Neuronal stem cell (in vitro differentiated cells): ENCODE measurements at regions not wholly inside any gene's neighbourhood (a gene's known extent, or its start where the extent isn't known, plus 50 kb on each side); places are given as distances from the start of the nearest gene placed in this dataset.

ENCODE experiments used
- DNase-seq: peaks from one replicate; pipeline ENCODE4 v3.0.0-alpha.2; 2013; ENCODE audit warnings: low spot score
- H2AFZ ChIP-seq: one replicate; pipeline ENCODE4 v1.6.1; 2013; ENCODE audit warnings: mild to moderate bottlenecking, low read length, inconsistent platforms
- H2AK5ac ChIP-seq: 2 replicates; pipeline ENCODE4 v1.6.1; 2013; ENCODE audit warnings: low read depth, mild to moderate bottlenecking, inconsistent platforms, low read length, moderate library complexity, mixed read lengths
- H2BK120ac ChIP-seq: 2 replicates; pipeline ENCODE4 v1.6.1; 2013; ENCODE audit warnings: low read depth, mild to moderate bottlenecking, inconsistent platforms, low read length, moderate library complexity, mixed read lengths
- H2BK12ac ChIP-seq: one replicate; pipeline ENCODE4 v1.6.1; 2013; ENCODE audit warnings: low read length, inconsistent platforms
- H2BK15ac ChIP-seq: 2 replicates; pipeline ENCODE4 v1.6.1; 2013; ENCODE audit warnings: mild to moderate bottlenecking, low read length, inconsistent platforms, mixed read lengths
- H2BK5ac ChIP-seq: one replicate; pipeline ENCODE4 v1.6.1; 2013; ENCODE audit warnings: inconsistent platforms, mild to moderate bottlenecking, low read length, moderate library complexity
- H3K14ac ChIP-seq: one replicate; pipeline ENCODE4 v1.6.1; 2013; ENCODE audit warnings: low read length, inconsistent platforms
- H3K18ac ChIP-seq: 2 replicates; pipeline ENCODE4 v1.6.1; 2013; ENCODE audit warnings: low read length, inconsistent platforms
- H3K23ac ChIP-seq: 2 replicates; pipeline ENCODE4 v1.6.1; 2013; ENCODE audit warnings: low read depth, mild to moderate bottlenecking, mixed read lengths, low read length, inconsistent platforms; ENCODE audit not compliant: poor library complexity
- H3K27ac ChIP-seq: replicated peaks from 3 replicates; pipeline ENCODE4 v1.5.1; 2013; ENCODE audit warnings: low read length, inconsistent platforms
- H3K27me3 ChIP-seq, 3 experiments: 2 replicates each; pipeline ENCODE4 v1.6.1; 2013; ENCODE audit warnings: low read length in 3 of 3, mild to moderate bottlenecking in 2 of 3, inconsistent platforms in 1 of 3, low read depth in 1 of 3, mixed read lengths in 1 of 3, moderate library complexity in 1 of 3; ENCODE audit not compliant: control insufficient read depth in 3 of 3, insufficient read depth in 3 of 3
- H3K36me3 ChIP-seq, 2 donors: replicated peaks in 1 of 2; 2 replicates each; pipeline ENCODE4 v1.6.1; 2013; ENCODE audit warnings: low read length in 2 of 2; ENCODE audit not compliant: control insufficient read depth in 2 of 2, insufficient read depth in 2 of 2
- H3K4ac ChIP-seq: 2 replicates; pipeline ENCODE4 v1.6.1; 2013; ENCODE audit warnings: inconsistent platforms, mild to moderate bottlenecking, low read length, moderate library complexity
- H3K4me1 ChIP-seq, 2 donors: 1 replicate in 1 of 2; 2 replicates in 1 of 2; pipeline ENCODE4 v1.6.1; 2013; ENCODE audit warnings: low read length in 2 of 2, low read depth in 1 of 2; ENCODE audit not compliant: control insufficient read depth in 2 of 2, insufficient read depth in 1 of 2
- H3K4me2 ChIP-seq: one replicate; pipeline ENCODE4 v1.6.1; 2013; ENCODE audit warnings: mild to moderate bottlenecking, low read length, inconsistent platforms; ENCODE audit not compliant: insufficient read depth, poor library complexity, severe bottlenecking
- H3K4me3 ChIP-seq, 2 donors: 2 replicates each; pipeline ENCODE4 v1.5.1; 2013; ENCODE audit warnings: low read length in 2 of 2, mild to moderate bottlenecking in 2 of 2, inconsistent platforms in 1 of 2, moderate library complexity in 1 of 2
- H3K79me1 ChIP-seq: one replicate; pipeline ENCODE4 v1.6.1; 2013; ENCODE audit warnings: low read depth, mild to moderate bottlenecking, inconsistent platforms, low read length, moderate library complexity
- H3K9ac ChIP-seq: one replicate; pipeline ENCODE4 v1.6.1; 2013; ENCODE audit warnings: mild to moderate bottlenecking, low read depth, low read length, inconsistent platforms; ENCODE audit not compliant: poor library complexity
- H3K9me3 ChIP-seq, 2 donors: replicated peaks in 1 of 2; 2 replicates each; pipeline versions ENCODE3 to v1.6.1; 2013; ENCODE audit warnings: low read length in 2 of 2, mild to moderate bottlenecking in 2 of 2, inconsistent platforms in 1 of 2, low read depth in 1 of 2, mixed read lengths in 1 of 2, moderate library complexity in 1 of 2; ENCODE audit not compliant: control insufficient read depth in 2 of 2, insufficient read depth in 1 of 2
- H4K8ac ChIP-seq: one replicate; pipeline ENCODE4 v1.6.1; 2013; ENCODE audit warnings: low read depth, mild to moderate bottlenecking, inconsistent platforms, low read length, moderate library complexity
- H4K91ac ChIP-seq: one replicate; pipeline ENCODE4 v1.6.1; 2013; ENCODE audit warnings: low read length, low read depth, mild to moderate bottlenecking, inconsistent platforms; ENCODE audit not compliant: poor library complexity
- WGBS, 2 donors: extraction: QIAGEN DNeasy Blood & Tissue Kit; methylation state at CpG; one replicate each; pipeline ENCODE4 v1.1.7; 2013; ENCODE audit warnings: missing lambda C conversion rate in 2 of 2, mixed read lengths in 1 of 2; ENCODE audit not compliant: insufficient read length in 2 of 2, insufficient replicate concordance in 1 of 2; ENCODE audit errors: extremely low coverage in 2 of 2; 5-methylcytosine and 5-hydroxymethylcytosine counted together

GRCh38 chr1:194295685-194296084 lies 1109.3 kb upstream of the B3GALT2 start:
- Histone ChIP-seq H3K79me1 (no peaks in the 10 kb centered on the region), H3K36me3 (no peaks in the 10 kb centered on the region), H3K27me3 (no peaks in the 10 kb centered on the region), H3K4ac (no peak overlapping the region), H2BK15ac (no peak overlapping the region), H2AFZ (peak overlapping the region; percentile 20), H2BK12ac (no peak overlapping the region), H3K27ac (no peak overlapping the region), H2AK5ac (no peak overlapping the region), H3K9me3 (no peaks in the 10 kb centered on the region), H2BK5ac (no peak overlapping the region), H4K8ac (no peak overlapping the region), H3K4me1 (no peaks in the 10 kb centered on the region), H3K23ac (no peak overlapping the region), H3K18ac (no peak overlapping the region), H3K9ac (no peak overlapping the region), H3K4me3 (no peak overlapping the region), H2BK120ac (no peak overlapping the region), H3K14ac (no peak overlapping the region), H4K91ac (no peak overlapping the region), H3K4me2 (no peak overlapping the region)
- DNase-seq = peak; percentile 35
- no CpG with 5 or more reads among the region's 1 CpG for WGBS, 2 donors

GRCh38 chr1:194293851-194294405 lies 1107.5 kb upstream of the B3GALT2 start:
- no CpG with 5 or more reads among the region's 1 CpG for WGBS, 2 donors
- H3K27me3 ChIP-seq = no peaks in the 10 kb centered on the region
- H3K14ac ChIP-seq = no peak overlapping the region

GRCh38 chr1:194292966-194293365 lies 1106.6 kb upstream of the B3GALT2 start:
- no peaks in the 10 kb centered on the region for H3K27me3 ChIP-seq
- H3K4me3 ChIP-seq = no peak overlapping the region
- H4K8ac ChIP-seq = no peak overlapping the region
- H3K18ac ChIP-seq = no peak overlapping the region
- H3K4ac ChIP-seq = no peak overlapping the region
- WGBS, 2 donors = no CpG with 5 or more reads among the region's 3 CpGs
- H2BK5ac ChIP-seq = no peak overlapping the region
- no peak overlapping the region for H3K23ac ChIP-seq
- H4K91ac ChIP-seq = no peak overlapping the region
- no peak overlapping the region for H2BK15ac ChIP-seq
- H2BK12ac ChIP-seq = no peak overlapping the region
- H3K4me1 ChIP-seq = no peaks in the 10 kb centered on the region
- H3K79me1 ChIP-seq = no peaks in the 10 kb centered on the region
- DNase-seq = no peak
- no peak overlapping the region for H3K9ac ChIP-seq
- no peak overlapping the region for H3K27ac ChIP-seq
- H3K36me3 ChIP-seq = no peaks in the 10 kb centered on the region
- H3K4me2 ChIP-seq = no peak overlapping the region
- H2AK5ac ChIP-seq = no peak overlapping the region
- H2AFZ ChIP-seq = peak overlapping the region; percentile 4
- no peaks in the 10 kb centered on the region for H3K9me3 ChIP-seq
- no peak overlapping the region for H3K14ac ChIP-seq
- H2BK120ac ChIP-seq = no peak overlapping the region

More at GRCh38 chr1:194293851-194294405, 1107.5 kb upstream of the B3GALT2 start:
- H2AFZ ChIP-seq = no peak overlapping the region
- H3K79me1 ChIP-seq = no peaks in the 10 kb centered on the region
- H2BK120ac ChIP-seq = no peak overlapping the region
- no peak overlapping the region for H4K91ac ChIP-seq
- no peaks in the 10 kb centered on the region for H3K4me1 ChIP-seq
- no peak overlapping the region for H3K9ac ChIP-seq
- H2AK5ac ChIP-seq = no peak overlapping the region
- H3K18ac ChIP-seq = peak overlapping the region; percentile 2
- H2BK12ac ChIP-seq = no peak overlapping the region
- no peak overlapping the region for H3K4ac ChIP-seq
- no peak overlapping the region for H3K4me2 ChIP-seq
- H3K9me3 ChIP-seq = no peaks in the 10 kb centered on the region
- H4K8ac ChIP-seq = no peak overlapping the region
- H2BK5ac ChIP-seq = no peak overlapping the region
- H3K23ac ChIP-seq = no peak overlapping the region
- no peaks in the 10 kb centered on the region for H3K36me3 ChIP-seq
- H3K4me3 ChIP-seq = no peak overlapping the region
- DNase-seq = no peak
- no peak overlapping the region for H2BK15ac ChIP-seq
- no peak overlapping the region for H3K27ac ChIP-seq

GRCh38 chr1:194289569-194290266 lies 1103.3 kb upstream of the B3GALT2 start:
- no peak overlapping the region for H4K8ac ChIP-seq
- H3K79me1 ChIP-seq = no peaks in the 10 kb centered on the region
- no peak overlapping the region for H2BK15ac ChIP-seq
- no peak overlapping the region for H3K4me3 ChIP-seq
- H3K4ac ChIP-seq = no peak overlapping the region
- no CpG with 5 or more reads among the region's 6 CpGs for WGBS, 2 donors
- no peaks in the 10 kb centered on the region for H3K36me3 ChIP-seq
- H2BK120ac ChIP-seq = no peak overlapping the region
- no peaks in the 10 kb centered on the region for H3K9me3 ChIP-seq
- no peak overlapping the region for H3K9ac ChIP-seq
- H4K91ac ChIP-seq = no peak overlapping the region
- no peak overlapping the region for H2AK5ac ChIP-seq
- H2BK12ac ChIP-seq = no peak overlapping the region
- H3K18ac ChIP-seq = no peak overlapping the region
- H2BK5ac ChIP-seq = no peak overlapping the region
- no peaks in the 10 kb centered on the region for H3K4me1 ChIP-seq
- DNase-seq = no peak
- H3K23ac ChIP-seq = no peak overlapping the region
- H2AFZ ChIP-seq = no peak overlapping the region
- H3K14ac ChIP-seq = no peak overlapping the region
- no peak overlapping the region for H3K4me2 ChIP-seq
- H3K27me3 ChIP-seq = no peaks in the 10 kb centered on the region
- H3K27ac ChIP-seq = no peak overlapping the region
